AML-193 (cell line): ENCODE measurements at regions not wholly inside any gene's neighbourhood (a gene's known extent, or its start where the extent isn't known, plus 50 kb on each side); places are given as distances from the start of the nearest gene placed in this dataset.
A peak's percentile ranks its signal among the peaks of the same experiment; 100 is the strongest.
"Not testable (repeated sequence)": the region's sequence is repeated elsewhere in the genome, so short reads cannot be mapped to it uniquely, and the experiment has no call there.

ENCODE experiments used
- DNase-seq, 2 experiments: peaks; one replicate each; lab custom pipeline; 2025; lab: John Stamatoyannopoulos, UW

DNA sequence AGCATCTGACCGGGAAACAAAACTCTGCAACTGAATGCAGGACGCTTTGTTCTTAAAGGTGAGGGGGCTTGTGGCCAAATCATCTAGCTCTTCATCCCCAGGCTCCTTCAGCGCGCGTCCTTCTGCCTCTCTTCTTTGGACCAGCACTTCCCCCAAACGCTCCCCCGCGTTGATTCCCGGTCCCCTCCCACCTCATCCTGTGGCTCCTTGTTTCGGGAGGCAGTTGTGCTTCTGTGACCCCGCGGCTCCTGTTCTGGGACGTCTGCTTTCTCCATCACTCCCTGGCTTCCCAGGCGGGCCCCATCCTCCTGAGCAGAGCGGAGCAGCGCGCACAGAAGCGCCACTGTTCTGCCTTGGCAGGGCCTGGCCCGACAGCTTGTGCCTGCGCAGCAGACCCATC lies 109.7 kb upstream of the ZNG1E start:
- DNase-seq, result not testable (repeated sequence)

DNA sequence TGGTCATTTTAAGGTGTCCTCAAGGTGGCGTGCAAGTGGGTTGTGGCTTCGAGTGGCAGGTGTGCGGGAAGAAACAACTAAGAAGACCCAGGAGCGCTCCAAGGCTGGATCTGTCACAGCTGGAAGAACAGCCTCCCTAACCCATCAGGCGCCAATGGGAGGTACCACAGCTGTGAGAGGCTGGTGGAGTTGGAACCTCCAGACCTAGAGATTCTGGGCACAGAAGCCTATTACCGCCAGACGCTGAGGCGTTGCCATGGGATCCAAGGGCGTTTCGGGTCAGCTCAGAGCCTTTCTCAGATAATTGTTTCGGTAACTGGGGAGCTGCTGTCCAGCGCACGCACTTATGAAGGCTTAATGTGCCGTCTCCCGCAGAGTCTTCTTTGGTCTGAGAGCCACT lies 156.7 kb upstream of the ZNG1E start:
- DNase-seq, result not testable (repeated sequence)

DNA sequence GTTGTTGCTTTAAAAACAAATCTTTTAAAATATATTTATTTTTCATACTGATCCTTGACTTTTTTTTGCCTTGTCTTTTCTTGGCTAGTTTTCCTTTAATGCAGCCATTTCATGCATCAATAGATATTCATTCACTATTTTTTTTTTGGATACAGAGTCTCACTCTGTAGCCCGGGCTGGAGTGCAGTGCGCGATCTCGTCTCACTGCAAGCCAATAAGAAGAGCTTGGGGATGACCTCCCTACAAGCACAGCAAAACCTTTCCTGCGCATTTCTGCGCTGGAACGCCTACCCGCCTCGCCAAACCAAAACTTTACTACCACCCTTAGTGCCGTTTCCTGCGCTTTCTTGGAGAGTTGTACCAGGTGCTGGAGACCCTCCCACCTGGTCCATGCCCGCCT lies 161.3 kb upstream of the ZNG1E start:
- not testable (repeated sequence) for DNase-seq

DNA sequence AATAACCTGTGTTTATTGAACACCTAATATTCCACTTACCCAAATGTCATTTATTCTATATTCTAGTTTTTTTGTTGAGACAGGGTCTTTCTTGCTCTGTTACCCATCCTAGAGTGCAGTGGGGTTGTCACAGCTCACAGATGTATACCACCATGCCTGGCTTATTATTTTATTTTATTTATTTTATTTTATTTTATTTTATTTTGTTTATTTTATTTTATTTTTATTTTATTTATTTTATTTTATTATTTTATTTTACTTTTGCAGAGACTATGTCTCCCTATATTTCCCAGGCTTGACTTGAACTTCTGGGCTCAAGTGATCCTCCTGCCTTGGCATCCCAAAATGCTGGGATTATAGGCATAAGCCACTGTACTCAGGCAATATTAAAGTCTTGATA lies 167.8 kb upstream of the ZNG1E start:
- not testable (repeated sequence) for DNase-seq

DNA sequence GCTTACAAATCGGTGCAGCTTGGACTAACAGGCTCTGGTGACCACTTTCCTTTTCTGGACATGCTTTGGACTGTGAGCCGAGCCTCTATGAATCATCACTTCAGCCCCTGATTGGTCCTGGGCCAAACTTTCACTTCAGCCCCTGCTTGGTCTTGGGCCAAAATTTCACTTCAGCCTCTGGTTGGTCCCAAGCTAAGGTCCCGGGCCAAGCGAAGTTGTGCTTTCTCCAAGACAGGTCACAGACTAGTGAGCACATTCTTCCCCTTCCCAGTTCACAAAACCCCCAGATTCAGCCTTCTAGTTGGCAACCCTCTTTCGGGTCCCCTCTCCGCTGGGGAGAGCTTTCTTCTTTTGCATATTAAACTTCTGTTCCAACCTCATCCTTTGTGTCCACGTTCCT lies 171.0 kb upstream of the ZNG1E start:
- DNase-seq, result not testable (repeated sequence)

DNA sequence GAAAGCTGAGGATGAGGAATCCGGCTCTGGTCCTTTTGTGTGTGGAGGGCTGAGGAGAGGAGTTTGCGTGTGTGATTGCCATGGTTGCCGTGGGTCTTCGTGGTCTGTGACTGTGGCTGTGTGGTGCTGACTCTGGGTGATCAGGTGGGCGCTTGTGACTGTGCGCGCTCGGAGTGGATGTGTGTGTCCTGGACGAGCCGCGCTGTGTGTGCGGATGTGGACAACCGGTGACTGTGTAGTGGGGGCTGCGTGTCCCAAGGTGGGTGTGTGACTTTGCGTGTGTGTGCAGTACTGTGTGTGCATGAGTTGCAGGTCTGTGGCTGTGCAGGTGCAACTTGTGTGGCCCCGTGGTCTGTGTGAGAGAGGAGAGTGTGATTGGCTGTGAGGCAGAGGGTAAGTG lies 172.0 kb upstream of the ZNG1E start:
- not testable (repeated sequence) for DNase-seq

DNA sequence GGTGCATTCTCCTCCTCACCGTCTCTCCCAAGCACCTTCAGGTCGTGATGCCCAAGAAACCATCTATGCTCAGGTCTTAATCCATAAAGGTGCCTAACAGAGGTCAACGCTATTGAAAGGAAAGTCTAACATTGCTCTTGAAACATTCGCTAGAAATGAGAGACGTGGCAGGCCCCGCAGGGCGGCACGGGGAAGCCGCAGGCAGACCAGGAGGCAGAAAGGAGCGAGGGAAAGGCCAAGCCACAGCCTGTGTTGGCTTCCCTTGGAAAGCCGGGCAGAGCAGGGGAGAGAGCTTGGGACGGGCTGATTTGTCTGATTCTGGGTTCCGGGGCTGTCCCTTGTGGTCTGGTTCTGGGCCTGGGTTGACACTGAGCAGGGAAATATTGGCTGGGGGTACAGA lies 192.8 kb upstream of the ZNG1E start:
- DNase-seq, result not testable (repeated sequence)

DNA sequence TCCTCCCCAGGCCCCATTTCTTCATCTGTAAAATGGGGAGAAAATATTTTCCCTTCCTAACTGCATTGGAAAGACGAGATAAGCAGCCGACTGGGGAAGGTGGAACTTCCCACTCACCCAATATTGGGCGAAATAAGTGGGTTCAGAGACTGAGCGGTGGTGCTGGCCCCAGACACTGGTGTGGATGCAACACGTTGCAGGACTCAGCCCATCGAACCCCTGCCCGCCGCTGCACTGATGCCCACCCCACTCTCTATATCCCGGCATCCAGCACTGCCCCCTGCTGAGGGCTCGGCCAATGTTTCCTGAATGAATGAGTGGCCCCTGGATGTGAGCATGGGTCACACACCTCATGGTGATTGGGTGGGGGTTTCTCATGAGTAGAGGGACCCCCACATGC lies 194.4 kb upstream of the ZNG1E start:
- not testable (repeated sequence) for DNase-seq

DNA sequence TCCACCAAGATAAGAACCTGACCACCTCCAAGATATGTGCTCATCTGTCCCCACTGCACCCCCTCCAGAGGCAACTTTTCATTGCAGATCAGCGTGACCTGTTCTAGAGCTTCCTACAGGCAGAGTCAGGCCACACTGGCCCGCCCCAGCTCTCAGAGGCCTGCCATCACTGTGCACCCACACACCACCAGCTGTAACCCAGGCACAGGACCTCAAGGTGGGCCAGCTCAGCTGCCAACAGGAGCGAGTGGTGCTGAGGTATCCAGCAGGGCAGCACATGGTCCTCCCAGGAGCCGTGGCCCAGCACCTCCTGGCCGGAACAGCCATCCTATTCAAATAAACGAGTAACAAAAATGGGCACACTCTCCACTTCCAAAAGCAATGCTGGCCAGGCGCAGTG lies 189.9 kb upstream of the FOXD4L5 start:
- not testable (repeated sequence) for DNase-seq

DNA sequence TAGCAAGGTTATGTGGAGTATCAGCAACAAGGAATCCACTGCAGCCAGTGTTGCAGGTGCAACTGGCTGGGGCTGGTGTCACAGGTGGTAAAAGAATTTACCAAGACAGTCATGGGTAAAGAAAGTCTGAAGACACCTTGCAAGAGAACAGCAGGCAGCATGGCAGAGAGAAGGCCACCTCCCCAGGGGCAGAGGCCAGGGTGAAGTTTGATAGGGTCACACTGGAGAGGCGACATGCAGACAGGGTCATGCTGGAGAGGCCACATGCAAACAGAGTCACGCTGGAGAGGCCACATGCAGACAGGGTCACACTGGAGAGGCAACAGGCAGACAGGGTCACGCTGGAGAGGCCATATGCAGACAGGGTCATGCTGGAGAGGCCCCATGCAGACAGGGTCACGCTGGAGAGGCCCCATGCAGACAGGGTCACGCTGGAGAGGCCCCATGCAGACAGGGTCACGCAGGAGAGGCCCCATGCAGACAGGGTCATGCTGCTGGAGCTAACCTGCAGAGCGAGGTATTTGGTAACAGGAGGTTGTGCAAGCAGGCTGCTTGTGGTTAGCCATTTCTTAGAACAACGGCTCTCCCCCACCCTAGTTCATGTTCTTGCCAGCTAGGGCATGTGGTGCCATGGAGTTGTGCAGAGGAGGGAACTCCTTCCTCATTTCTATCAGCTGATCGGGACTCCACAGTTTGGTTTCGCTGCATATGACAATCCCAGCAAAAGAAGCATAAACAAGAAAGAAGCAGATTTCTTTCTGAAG lies 188.2 kb upstream of the FOXD4L5 start:
- peak; percentile 83 to 85 for DNase-seq

DNA sequence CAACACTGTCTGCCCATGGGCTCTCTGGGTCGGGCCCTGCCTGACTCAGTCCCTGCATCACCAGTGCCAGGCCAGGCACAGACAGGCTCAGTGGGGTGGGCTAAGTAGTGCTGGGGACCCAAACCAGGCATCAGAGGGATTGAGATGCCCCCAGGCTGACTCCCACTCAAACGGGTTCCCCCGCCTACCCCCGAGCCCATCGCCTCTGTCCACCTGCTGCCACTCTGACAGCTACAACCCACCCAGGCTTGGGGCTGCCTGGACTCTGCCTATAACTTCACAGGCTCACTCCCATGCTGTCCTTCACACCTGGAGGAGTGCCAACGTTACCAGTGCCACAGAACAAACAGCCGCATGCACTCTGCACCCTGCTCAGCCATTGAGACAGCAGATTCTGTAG lies 186.1 kb upstream of the FOXD4L5 start:
- not testable (repeated sequence) for DNase-seq

DNA sequence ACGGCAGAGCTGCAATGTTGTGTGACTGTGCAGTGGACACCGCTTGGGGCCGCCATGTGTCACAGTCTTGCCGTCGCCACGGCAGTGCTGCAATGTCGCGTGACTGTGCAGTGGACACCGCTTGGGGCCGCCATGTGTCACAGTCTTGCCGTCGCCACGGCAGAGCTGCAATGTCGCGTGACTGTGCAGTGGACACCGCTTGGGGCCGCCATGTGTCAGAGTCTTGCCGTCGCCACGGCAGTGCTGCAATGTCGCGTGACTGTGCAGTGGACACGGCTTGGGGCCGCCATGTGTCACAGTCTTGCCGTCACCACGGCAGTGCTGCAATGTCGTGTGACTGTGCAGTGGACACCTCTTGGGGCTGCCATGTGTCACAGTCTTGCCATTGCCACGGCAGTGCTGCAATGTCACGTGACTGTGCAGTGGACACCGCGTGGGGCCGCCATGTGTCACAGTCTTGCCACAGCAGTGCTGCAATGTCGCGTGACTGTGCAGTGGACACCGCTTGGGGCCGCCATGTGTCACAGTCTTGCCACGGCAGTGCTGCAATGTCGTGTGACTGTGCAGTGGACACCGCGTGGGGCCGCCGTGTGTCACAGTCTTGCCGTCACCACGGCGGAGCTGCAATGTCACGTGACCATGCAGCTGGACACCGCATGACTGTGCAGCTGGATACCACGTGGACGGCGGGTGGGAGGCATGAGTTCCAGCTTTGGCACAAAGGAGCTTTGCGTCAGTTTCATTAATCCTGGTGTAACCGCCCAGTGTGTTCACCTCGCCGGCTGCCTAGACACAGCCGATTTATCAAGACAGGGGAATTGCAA lies 182.1 kb upstream of the FOXD4L5 start:
- not testable (repeated sequence) for DNase-seq

DNA sequence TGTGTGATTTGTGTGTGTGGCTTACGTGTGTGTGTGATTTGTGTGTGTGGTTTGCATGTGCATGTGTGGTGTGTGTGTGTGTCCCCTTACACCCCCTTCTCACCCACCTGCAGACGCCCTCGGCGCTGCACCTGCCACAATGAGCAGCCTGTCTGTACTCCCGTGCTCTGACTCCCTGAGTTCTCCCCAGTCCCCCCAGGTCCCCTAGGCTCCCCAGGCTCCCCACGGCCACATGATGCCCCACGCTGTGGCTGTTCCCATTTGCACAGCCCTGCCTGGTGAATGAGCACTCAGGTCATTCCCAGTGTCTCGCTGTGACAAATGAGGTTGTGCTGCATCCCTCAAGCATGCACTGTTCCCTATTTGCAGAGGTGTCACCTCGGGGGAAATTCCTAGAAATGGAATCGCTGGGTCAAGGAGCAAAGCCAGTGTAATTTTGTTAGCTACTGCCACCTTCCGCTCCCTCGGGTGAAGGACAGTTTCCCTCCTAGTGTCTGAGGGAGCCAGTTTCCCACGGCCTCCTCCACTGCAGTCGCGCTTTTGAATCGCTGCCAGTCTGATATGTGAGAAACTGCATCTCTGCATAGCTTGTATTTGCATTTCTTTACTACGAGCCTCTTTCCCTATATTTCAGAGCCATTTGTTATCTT lies 180.4 kb upstream of the FOXD4L5 start:
- not testable (repeated sequence) for DNase-seq

DNA sequence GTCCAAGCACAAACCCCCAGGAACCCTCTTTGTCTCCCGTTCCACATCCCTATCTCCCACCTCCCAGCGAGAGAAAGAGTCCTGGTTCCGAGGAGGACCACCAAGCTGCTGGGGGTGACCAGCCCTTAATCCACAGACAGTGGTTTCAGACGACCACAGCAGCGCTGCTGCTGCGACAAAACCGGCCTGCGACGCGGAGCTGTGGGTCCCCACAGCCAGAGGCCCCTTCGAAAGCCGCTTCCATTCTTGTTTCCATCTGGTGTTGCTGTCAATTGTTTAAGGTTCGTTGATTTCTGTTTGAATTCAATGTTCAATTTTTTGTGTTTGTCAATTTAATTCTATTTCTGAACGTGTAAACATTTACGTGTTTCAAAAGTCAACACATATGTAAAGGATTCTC lies 177.5 kb upstream of the FOXD4L5 start:
- DNase-seq, result not testable (repeated sequence)

DNA sequence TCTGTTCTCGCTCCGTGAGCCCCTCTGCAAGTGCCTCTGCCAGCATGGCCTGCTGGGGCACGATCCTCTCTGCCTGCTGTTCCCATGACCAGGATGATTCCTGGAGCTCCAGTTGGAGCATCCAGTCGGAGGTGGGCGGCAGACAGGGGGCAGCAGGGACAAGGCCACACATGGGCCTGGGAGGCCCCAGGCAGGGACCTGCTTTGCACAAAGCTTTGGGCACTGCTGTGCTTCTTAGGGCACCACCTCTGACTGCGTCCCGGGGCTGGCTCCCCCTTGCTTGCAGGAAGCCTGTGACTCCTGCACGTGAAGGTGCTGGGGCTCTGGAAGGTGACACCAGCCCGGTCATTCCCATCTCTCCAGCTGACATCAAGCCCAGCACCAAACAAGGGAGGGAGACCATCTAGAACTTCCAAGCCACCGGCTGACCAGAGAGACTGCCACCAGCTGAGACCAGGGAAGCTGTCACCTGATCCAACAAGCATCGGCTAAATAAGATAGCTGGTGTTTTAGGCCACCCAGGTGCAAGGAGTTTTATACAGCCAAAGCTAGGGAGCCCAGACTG lies 174.8 kb upstream of the FOXD4L5 start:
- no peak for DNase-seq

DNA sequence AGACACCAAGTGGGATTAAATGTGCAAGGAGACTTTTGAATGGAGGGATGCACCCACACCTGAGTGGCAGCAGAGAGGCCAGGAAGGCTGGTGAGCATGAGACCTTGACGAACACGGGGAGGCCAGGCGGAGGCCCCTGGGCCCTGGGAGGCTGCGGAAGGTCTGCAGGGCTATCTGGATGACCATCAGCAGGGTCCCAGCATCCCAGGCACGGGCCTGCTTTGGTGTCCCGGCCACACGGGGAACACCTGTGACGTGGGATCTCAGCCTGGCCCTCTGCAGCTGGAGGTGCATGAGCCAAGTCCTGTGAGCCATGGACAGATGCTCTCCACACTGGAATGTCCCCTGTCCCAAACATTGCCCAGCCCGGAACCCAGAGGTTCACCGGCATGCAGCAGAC lies 174.0 kb upstream of the FOXD4L5 start:
- no peak for DNase-seq

DNA sequence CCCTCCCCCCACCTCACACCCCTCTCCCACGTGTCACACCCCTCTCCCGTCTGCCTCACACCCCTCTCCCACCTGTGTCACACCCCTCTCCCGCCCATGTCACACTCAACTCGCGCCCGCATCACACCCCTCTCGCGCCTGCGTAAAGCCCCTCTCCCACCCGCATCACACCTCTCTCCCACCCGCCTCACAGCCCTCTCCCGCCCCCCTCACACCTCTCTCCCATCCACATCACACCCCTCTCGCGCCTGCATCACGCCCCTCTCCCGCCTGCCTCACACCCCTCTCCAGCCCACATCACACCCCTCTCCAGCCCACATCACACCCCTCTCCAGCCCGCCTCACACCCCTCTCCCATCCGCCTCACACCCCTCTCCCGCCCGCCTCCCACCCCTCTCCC lies 173.5 kb upstream of the FOXD4L5 start:
- no peak for DNase-seq

DNA sequence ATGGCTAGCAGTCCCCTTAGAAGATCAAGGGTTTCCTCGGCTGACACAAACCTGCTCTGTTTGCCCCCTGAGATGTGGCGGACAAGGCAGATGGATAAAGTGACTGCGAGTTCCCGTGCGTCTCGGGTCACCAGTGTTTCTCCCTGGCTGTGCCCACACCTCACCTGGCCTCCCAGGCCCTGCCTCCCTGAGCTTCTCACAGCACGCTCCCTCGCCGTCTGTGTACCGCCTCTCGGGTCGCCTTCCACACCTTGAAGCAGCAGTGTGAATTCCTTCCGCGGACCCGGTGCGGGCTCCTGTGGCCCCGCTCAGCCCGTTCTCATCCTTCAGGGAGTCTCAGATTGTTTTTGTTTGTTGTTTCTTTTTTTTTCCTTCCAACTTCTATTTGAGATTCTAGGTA lies 172.0 kb upstream of the FOXD4L5 start:
- DNase-seq, result not testable (repeated sequence)

DNA sequence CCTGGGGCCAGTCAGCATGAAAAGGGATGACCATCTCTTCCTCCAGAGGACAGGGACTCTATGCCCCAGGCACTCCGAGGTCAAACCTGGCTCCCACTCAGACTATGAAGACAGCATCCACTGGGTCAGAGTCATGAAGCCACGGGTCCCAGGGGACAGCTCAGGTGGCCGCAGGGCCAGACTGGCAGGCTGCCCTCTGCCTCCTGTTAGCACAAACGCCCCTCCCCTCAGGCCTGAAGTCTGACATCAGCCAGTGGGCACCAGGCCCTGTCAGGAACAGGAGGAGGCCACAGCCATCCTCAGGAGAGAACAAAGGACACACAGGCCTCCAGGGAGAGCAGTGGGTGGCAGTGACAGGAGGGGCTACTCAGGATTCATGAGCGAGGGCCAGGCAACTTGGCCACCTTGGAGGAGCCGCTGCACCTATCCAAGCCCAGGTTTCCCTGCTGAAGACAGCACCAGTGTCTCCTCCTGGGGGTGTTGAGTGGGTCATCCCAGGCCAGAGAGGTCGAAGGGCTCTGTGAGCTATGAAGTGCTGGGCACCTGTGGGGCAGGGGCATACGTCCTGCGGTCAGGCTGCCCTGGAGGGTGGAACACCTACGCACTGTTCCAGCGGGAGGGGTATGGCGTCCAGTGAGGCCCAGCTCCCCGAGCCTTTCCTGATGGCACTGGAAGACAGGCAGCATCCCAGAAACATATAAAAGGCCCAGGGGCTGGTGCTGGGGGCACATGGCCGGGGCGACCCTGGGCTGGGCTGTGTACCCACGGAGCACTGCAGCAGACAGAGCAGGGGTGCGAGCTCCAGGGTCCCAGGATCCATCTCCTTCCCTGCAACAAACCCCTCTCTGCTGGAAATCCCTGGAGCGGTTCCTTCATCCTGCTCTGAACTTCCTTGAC lies 171.0 kb upstream of the FOXD4L5 start:
- not testable (repeated sequence) for DNase-seq

DNA sequence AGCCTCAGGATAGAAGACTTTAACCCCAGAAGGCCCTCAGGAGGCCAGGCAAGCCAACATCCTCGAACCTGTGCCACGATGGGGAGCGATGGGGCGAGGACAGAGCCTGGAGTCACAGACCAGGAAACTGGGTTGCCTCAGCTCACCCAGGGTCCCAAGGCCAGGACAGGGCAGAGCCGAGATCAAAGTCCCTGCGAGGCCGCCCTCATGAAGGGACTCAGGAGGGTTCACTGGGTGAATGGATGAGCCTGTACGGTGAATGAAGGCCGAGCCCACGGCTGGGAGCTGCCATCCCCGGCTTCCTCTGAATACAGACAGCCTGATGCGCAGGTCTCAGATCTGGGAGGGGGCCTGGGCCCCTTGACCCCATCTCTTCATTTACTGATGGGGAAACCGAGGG lies 170.1 kb upstream of the FOXD4L5 start:
- not testable (repeated sequence) for DNase-seq

DNA sequence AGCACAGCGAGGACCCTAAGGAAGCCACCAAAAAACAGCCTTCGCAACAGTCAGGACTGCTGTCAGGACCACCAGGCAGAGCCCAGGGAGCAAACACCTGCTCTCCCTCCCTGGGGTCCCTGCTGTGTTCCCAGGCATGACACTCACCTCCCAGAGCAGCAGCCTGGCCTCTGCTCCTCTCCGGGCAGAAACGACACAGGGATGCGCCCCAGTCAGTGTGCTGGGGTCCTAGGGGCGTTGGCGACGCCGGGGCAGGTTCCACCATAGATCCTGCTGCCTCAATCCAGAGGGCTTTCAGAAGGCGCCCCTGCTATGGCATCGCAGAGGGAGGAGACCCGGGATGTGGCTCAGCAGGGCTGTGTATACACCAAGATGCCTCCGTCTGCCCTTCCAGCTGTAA lies 169.7 kb upstream of the FOXD4L5 start:
- DNase-seq, result not testable (repeated sequence)
